ENCODE measurements at regions not wholly inside any gene's neighbourhood (a gene's known extent, or its start where the extent isn't known, plus 50 kb on each side); places are given as distances from the start of the nearest gene placed in this dataset.

DNA sequence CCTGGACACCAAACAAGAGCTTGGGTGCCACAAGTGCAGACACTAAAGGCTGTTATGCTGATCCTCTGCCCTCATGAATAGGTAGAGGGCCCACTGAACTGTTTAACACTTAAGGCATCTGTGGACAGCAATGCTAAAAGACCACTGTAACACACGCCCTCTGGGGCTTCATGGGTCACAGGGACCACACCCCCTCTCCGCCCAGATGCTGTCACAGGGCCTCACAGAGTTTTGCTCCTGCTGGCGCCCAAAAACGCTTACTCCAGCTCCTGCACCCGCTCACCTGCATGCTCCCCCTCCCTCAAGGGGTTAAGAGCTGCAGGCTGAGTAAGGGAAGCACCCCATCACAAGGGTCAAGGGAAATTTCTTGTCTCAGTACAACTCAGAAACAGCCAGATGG is 141.8 kb upstream of the NUDT4 start (continued):
- TF ChIP-seq, protein P1, sequence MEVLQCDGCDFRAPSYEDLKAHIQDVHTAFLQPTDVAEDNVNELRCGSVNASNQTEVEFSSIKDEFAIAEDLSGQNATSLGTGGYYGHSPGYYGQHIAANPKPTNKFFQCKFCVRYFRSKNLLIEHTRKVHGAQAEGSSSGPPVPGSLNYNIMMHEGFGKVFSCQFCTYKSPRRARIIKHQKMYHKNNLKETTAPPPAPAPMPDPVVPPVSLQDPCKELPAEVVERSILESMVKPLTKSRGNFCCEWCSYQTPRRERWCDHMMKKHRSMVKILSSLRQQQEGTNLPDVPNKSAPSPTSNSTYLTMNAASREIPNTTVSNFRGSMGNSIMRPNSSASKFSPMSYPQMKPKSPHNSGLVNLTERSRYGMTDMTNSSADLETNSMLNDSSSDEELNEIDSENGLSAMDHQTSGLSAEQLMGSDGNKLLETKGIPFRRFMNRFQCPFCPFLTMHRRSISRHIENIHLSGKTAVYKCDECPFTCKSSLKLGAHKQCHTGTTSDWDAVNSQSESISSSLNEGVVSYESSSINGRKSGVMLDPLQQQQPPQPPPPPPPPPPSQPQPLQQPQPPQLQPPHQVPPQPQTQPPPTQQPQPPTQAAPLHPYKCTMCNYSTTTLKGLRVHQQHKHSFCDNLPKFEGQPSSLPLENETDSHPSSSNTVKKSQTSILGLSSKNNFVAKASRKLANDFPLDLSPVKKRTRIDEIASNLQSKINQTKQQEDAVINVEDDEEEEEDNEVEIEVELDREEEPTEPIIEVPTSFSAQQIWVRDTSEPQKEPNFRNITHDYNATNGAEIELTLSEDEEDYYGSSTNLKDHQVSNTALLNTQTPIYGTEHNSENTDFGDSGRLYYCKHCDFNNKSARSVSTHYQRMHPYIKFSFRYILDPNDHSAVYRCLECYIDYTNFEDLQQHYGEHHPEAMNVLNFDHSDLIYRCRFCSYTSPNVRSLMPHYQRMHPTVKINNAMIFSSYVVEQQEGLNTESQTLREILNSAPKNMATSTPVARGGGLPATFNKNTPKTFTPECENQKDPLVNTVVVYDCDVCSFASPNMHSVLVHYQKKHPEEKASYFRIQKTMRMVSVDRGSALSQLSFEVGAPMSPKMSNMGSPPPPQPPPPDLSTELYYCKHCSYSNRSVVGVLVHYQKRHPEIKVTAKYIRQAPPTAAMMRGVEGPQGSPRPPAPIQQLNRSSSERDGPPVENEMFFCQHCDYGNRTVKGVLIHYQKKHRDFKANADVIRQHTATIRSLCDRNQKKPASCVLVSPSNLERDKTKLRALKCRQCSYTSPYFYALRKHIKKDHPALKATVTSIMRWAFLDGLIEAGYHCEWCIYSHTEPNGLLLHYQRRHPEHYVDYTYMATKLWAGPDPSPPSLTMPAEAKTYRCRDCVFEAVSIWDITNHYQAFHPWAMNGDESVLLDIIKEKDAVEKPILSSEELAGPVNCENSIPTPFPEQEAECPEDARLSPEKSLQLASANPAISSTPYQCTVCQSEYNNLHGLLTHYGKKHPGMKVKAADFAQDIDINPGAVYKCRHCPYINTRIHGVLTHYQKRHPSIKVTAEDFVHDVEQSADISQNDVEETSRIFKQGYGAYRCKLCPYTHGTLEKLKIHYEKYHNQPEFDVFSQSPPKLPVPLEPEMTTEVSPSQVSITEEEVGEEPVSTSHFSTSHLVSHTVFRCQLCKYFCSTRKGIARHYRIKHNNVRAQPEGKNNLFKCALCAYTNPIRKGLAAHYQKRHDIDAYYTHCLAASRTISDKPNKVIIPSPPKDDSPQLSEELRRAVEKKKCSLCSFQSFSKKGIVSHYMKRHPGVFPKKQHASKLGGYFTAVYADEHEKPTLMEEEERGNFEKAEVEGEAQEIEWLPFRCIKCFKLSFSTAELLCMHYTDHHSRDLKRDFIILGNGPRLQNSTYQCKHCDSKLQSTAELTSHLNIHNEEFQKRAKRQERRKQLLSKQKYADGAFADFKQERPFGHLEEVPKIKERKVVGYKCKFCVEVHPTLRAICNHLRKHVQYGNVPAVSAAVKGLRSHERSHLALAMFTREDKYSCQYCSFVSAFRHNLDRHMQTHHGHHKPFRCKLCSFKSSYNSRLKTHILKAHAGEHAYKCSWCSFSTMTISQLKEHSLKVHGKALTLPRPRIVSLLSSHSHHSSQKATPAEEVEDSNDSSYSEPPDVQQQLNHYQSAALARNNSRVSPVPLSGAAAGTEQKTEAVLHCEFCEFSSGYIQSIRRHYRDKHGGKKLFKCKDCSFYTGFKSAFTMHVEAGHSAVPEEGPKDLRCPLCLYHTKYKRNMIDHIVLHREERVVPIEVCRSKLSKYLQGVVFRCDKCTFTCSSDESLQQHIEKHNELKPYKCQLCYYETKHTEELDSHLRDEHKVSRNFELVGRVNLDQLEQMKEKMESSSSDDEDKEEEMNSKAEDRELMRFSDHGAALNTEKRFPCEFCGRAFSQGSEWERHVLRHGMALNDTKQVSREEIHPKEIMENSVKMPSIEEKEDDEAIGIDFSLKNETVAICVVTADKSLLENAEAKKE (CRISPR knock-in tag; IDR thresholded peaks at IDR 0.05) = no peak
- TF ChIP-seq EZH2phosphoT487 (IDR thresholded peaks at IDR 0.05; ENCODE audit: unreplicated experiment) (no peak), JUNB (IDR thresholded peaks at IDR 0.05; ENCODE audit: unreplicated experiment) (no peak), POLR2AphosphoS5 (IDR thresholded peaks at IDR 0.05; ENCODE audit: low read depth) (no peak), ZNF331 (CRISPR knock-in tag; IDR thresholded peaks at IDR 0.05; ENCODE audit: low read depth) (no peak)

DNA sequence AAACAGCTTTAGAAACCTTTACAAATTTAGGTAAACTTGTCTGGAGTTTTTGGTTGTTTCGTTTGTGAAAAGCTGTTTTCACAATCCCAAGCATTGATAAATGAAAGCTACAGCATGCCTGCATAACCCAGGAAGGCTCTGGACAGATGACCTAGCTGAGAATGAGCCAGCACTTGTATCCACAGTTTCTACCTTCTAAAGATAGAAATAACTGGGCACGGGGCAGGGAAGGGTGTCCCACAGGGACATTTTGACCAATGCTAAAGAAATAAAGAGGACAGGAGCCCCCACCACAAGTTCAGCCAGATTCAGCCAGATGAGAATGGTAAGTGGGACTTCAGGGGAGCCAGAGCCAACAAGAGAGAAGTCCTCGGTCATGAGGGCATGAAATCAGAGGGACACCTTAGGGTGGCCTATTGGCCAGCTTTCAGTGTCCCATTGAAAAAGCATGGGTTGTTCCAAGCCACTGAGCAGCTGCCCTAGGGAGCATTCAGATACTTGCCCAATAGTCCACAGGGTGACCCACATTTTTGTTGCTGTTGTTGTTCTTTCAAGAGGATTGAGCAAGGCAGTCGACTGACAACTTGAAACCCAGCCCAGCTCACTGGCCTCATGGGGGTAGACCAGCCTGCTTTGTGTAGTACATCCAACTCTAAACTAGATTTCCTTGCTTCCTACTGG is 140.3 kb upstream of the NUDT4 start:
- Histone ChIP-seq H4K20me1 (replicated peaks; ENCODE audit: insufficient read depth) (no peaks in the 10 kb centered on the region), H3K9me2 (ENCODE audit: insufficient read depth) (peaks cover 9% of the 10 kb centered on the region; the same call in 1 of the 2 replicates), H2AFZ (no peak overlapping the region), H3K79me2 (replicated peaks; ENCODE audit: insufficient read depth) (no peaks in the 10 kb centered on the region), H3K36me3 (ENCODE audit: insufficient read depth) (no peaks in the 10 kb centered on the region), H3K4me1 (ENCODE audit: insufficient read depth) (no peaks in the 10 kb centered on the region; the same call in 1 of the 2 replicates), H3K27ac (ENCODE audit: low read depth) (no peak overlapping the region), H3K4me3 (no peak overlapping the region), H3K4me2 (no peak overlapping the region), H3F3A (replicated peaks; ENCODE audit: low read depth) (no peaks in the 10 kb centered on the region), H3K27me3 (ENCODE audit: insufficient read depth) (no peaks in the 10 kb centered on the region)
- Mint-ChIP-seq H3K27me3 (ENCODE audit: insufficient read depth, low read depth, poor library complexity) (peaks cover 9% of the 10 kb centered on the region), H3K4me3 (no peak overlapping the region), H3K9me3 (peaks cover 21% of the 10 kb centered on the region), H3K27ac (no peak overlapping the region), H3K4me1 (peaks cover 4% of the 10 kb centered on the region; the same call in 2 of the 3 replicates), H3K36me3 (ENCODE audit: low read depth) (peaks cover 7% of the 10 kb centered on the region)
- no peak for ATAC-seq
- DNase-seq (ENCODE audit: low spot score) = no peak
- TF ChIP-seq EZH2 (IDR thresholded peaks at IDR 0.05; ENCODE audit: low read depth, unreplicated experiment) = no peak
- TF ChIP-seq POLR2AphosphoS5 (IDR thresholded peaks at IDR 0.05; ENCODE audit: low read depth) = no peak
- TF ChIP-seq ZNF114 (CRISPR knock-in tag; IDR thresholded peaks at IDR 0.05) = no peak
- TF ChIP-seq, protein P2, sequence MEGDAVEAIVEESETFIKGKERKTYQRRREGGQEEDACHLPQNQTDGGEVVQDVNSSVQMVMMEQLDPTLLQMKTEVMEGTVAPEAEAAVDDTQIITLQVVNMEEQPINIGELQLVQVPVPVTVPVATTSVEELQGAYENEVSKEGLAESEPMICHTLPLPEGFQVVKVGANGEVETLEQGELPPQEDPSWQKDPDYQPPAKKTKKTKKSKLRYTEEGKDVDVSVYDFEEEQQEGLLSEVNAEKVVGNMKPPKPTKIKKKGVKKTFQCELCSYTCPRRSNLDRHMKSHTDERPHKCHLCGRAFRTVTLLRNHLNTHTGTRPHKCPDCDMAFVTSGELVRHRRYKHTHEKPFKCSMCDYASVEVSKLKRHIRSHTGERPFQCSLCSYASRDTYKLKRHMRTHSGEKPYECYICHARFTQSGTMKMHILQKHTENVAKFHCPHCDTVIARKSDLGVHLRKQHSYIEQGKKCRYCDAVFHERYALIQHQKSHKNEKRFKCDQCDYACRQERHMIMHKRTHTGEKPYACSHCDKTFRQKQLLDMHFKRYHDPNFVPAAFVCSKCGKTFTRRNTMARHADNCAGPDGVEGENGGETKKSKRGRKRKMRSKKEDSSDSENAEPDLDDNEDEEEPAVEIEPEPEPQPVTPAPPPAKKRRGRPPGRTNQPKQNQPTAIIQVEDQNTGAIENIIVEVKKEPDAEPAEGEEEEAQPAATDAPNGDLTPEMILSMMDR (conservative IDR thresholded peaks at IDR 0.05; ENCODE audit: low read depth in 2 of 2) = no peak
- TF ChIP-seq, protein P3, sequence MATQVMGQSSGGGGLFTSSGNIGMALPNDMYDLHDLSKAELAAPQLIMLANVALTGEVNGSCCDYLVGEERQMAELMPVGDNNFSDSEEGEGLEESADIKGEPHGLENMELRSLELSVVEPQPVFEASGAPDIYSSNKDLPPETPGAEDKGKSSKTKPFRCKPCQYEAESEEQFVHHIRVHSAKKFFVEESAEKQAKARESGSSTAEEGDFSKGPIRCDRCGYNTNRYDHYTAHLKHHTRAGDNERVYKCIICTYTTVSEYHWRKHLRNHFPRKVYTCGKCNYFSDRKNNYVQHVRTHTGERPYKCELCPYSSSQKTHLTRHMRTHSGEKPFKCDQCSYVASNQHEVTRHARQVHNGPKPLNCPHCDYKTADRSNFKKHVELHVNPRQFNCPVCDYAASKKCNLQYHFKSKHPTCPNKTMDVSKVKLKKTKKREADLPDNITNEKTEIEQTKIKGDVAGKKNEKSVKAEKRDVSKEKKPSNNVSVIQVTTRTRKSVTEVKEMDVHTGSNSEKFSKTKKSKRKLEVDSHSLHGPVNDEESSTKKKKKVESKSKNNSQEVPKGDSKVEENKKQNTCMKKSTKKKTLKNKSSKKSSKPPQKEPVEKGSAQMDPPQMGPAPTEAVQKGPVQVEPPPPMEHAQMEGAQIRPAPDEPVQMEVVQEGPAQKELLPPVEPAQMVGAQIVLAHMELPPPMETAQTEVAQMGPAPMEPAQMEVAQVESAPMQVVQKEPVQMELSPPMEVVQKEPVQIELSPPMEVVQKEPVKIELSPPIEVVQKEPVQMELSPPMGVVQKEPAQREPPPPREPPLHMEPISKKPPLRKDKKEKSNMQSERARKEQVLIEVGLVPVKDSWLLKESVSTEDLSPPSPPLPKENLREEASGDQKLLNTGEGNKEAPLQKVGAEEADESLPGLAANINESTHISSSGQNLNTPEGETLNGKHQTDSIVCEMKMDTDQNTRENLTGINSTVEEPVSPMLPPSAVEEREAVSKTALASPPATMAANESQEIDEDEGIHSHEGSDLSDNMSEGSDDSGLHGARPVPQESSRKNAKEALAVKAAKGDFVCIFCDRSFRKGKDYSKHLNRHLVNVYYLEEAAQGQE (IDR thresholded peaks at IDR 0.05; ENCODE audit: unreplicated experiment) = no peak
- no peak for TF ChIP-seq EZH2phosphoT487 (IDR thresholded peaks at IDR 0.05; ENCODE audit: unreplicated experiment)
- TF ChIP-seq NANOG (IDR thresholded peaks at IDR 0.05; ENCODE audit: borderline replicate concordance) = no peak
- no peak for TF ChIP-seq STAT1 (IDR thresholded peaks at IDR 0.05; ENCODE audit: unreplicated experiment)
- TF ChIP-seq JUNB (IDR thresholded peaks at IDR 0.05; ENCODE audit: unreplicated experiment) = no peak
- TF ChIP-seq ZNF331 (CRISPR knock-in tag; IDR thresholded peaks at IDR 0.05; ENCODE audit: low read depth) = no peak
- TF ChIP-seq, protein P4, sequence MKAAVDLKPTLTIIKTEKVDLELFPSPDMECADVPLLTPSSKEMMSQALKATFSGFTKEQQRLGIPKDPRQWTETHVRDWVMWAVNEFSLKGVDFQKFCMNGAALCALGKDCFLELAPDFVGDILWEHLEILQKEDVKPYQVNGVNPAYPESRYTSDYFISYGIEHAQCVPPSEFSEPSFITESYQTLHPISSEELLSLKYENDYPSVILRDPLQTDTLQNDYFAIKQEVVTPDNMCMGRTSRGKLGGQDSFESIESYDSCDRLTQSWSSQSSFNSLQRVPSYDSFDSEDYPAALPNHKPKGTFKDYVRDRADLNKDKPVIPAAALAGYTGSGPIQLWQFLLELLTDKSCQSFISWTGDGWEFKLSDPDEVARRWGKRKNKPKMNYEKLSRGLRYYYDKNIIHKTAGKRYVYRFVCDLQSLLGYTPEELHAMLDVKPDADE (IDR thresholded peaks at IDR 0.05) = no peak
